Osteocyte (in vitro differentiated cells): ENCODE measurements at regions not wholly inside any gene's neighbourhood (a gene's known extent, or its start where the extent isn't known, plus 50 kb on each side); places are given as distances from the start of the nearest gene placed in this dataset.
"Not testable (repeated sequence)": the region's sequence is repeated elsewhere in the genome, so short reads cannot be mapped to it uniquely, and the experiment has no call there.

Experiments used
- DNase-seq: peaks from one replicate; pipeline ENCODE4 v3.0.0; 2021; ENCODE audit warnings: mixed read lengths; ENCODE audit not compliant: unreplicated experiment; ENCODE audit errors: extremely low spot score
- H3K27ac Mint-ChIP-seq: one replicate; pipeline ENCODE4 v1.8.0; 2021; ENCODE audit warnings: mild to moderate bottlenecking, mixed read lengths; ENCODE audit not compliant: unreplicated experiment
- H3K27me3 Mint-ChIP-seq: one replicate; pipeline ENCODE4 v1.8.0; 2021; ENCODE audit warnings: mixed read lengths; ENCODE audit not compliant: unreplicated experiment
- H3K36me3 Mint-ChIP-seq: one replicate; pipeline ENCODE4 v1.8.0; 2021; ENCODE audit warnings: mixed read lengths; ENCODE audit not compliant: unreplicated experiment
- H3K4me1 Mint-ChIP-seq: one replicate; pipeline ENCODE4 v1.8.0; 2021; ENCODE audit warnings: mixed read lengths; ENCODE audit not compliant: unreplicated experiment
- H3K4me3 Mint-ChIP-seq: one replicate; pipeline ENCODE4 v1.8.0; 2021; ENCODE audit warnings: mild to moderate bottlenecking, moderate library complexity, mixed read lengths; ENCODE audit not compliant: unreplicated experiment
- H3K9me3 Mint-ChIP-seq: one replicate; pipeline ENCODE4 v1.8.0; 2021; ENCODE audit warnings: mixed read lengths; ENCODE audit not compliant: unreplicated experiment
- CTCF ChIP-seq: fragments of 200-600 bp; sonication (generic); IDR thresholded peaks from 2 replicates; pipeline ENCODE4 v1.5.0; 2021; ENCODE audit warnings: antibody characterized with exemption, mild to moderate bottlenecking, moderate library complexity

DNA sequence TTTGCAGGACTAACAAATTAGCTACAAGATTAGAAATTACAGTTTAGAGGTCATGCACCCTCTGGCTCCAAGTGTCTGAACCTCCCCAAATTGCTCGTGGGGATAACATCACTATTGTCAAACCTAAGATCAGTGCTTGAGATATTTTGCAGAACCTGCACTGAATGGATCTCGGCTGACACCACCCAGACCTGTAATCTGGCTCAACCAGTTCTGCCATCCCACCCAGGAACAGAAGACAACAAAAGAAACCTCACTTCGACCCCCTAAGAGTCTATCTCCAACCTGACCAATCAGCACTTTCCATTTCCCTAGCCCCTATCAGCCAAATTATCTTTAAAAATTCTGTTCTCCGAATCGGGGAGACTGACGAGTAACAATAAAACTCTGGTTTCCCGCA, 318.7 kb downstream of the NAP1L3 start:
- Mint-ChIP-seq H3K4me3 (no peak overlapping the region), H3K27ac (no peak overlapping the region), H3K36me3 (no peaks in the 10 kb centered on the region), H3K9me3 (peaks cover 8% of the 10 kb centered on the region), H3K4me1 (no peaks in the 10 kb centered on the region), H3K27me3 (no peaks in the 10 kb centered on the region)
- TF ChIP-seq CTCF, result no peak
- no peak for DNase-seq

DNA sequence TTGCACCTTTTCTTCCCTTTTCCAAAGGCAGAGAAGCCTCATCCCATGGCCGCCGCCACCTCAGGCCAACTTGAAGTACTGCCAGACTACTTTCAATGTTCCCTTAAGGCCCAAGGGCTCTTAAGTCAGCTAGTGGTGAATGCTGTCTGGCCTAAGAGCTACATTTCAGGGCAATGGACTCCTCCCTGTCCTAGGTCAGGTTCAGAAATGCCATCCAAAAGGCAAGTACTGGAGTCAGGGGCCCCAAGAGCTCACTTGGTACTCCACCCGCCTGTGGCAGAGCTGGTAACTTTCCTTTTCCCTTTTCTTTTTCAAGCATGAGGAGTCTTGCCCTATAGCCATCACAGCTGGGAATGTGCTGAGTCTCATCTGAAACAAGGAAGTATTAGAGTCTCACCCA, 327.1 kb downstream of the NAP1L3 start:
- no peaks in the 10 kb centered on the region for H3K27me3 Mint-ChIP-seq

DNA sequence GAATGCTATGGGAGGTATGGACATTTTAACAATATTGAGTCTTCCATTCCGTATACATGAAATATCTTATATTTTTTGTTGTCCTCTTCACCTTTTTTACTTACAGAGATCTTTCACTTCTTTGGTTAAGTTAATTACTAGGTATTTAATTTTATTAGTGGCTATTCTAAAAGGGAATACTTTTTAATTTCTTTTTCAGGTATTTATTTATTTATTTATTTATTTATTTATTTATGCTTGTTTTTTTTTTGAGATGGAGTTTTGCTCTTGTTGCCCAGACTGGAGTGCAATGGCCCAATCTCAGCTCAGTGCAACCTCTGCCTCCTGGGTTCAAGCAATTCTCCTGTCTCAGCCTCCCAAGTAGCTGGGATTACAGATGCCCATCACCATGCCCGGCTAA, 329.1 kb downstream of the NAP1L3 start:
- H3K9me3 Mint-ChIP-seq, result peaks cover 14% of the 10 kb centered on the region
- H3K36me3 Mint-ChIP-seq, H3K27ac Mint-ChIP-seq, H3K27me3 Mint-ChIP-seq, H3K4me3 Mint-ChIP-seq, H3K4me1 Mint-ChIP-seq, DNase-seq: not testable (repeated sequence)

More for the DNA sequence above, 327.1 kb downstream of the NAP1L3 start:
- no peak for DNase-seq
- Mint-ChIP-seq H3K4me3 (no peak overlapping the region), H3K36me3 (no peaks in the 10 kb centered on the region), H3K27ac (no peak overlapping the region), H3K9me3 (peaks cover 14% of the 10 kb centered on the region), H3K4me1 (no peaks in the 10 kb centered on the region)
- TF ChIP-seq CTCF, result no peak

- peaks cover 12% of the 10 kb centered on the region for H3K9me3 Mint-ChIP-seq
- no peaks in the 10 kb centered on the region for H3K36me3 Mint-ChIP-seq
- no peak overlapping the region for H3K4me3 Mint-ChIP-seq
- H3K27ac Mint-ChIP-seq, result no peak overlapping the region
- no peaks in the 10 kb centered on the region for H3K27me3 Mint-ChIP-seq
- no peak for TF ChIP-seq CTCF
- no peaks in the 10 kb centered on the region for H3K4me1 Mint-ChIP-seq
- DNase-seq, result no peak
Observed at GRCh38 chrX:93332329-93332728, 341.0 kb downstream of the NAP1L3 start.

DNA sequence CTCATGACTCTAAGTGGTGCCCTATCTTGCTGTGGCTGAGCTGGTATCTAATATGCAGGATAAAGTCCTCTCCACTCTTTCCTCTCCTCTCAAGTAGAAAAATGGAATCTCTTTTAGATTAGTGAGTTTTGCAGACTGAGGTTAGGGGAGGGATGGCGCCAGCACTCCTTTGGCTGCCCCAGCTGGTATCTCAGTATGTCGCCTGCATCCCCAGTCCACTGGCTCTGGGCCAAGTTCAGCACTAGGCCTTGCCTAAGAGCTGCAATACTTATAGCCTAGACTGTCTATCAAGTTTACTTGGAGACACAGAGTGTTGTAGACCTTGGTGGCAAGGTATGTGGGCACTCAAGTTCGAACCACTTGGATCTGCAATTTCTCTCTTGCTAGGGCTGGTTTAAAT, 351.3 kb downstream of the NAP1L3 start:
- H3K27me3 Mint-ChIP-seq, result no peaks in the 10 kb centered on the region
- no peak for DNase-seq
- H3K9me3 Mint-ChIP-seq, result peaks cover 37% of the 10 kb centered on the region
- H3K36me3 Mint-ChIP-seq, result no peaks in the 10 kb centered on the region
- H3K4me1 Mint-ChIP-seq, result no peaks in the 10 kb centered on the region
- H3K27ac Mint-ChIP-seq, result no peak overlapping the region
- no peak for TF ChIP-seq CTCF
- no peak overlapping the region for H3K4me3 Mint-ChIP-seq

DNA sequence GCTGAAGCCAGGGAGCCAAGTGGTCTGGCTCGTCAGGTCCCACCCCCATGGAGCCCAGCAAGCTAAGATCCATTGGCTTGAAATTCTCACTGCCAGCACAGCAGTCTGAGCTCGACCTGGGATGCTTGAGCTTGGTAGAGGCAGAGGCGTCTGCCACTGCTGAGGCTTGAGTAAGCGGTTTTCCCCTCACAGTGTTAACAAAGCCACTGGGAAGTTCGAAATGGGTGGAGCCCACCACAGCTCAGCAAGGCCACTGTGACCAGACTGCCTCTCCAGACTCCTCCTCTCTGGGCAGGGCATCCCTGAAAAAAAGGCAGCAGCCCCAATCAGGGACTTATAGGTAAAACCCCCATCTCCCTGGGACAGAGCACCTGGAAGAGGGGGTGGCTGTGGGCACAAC, 353.8 kb downstream of the NAP1L3 start:
- H3K27me3 Mint-ChIP-seq, result no peaks in the 10 kb centered on the region
- no peak for DNase-seq
- H3K4me3 Mint-ChIP-seq, result no peak overlapping the region
- no peak overlapping the region for H3K27ac Mint-ChIP-seq
- H3K36me3 Mint-ChIP-seq, result no peaks in the 10 kb centered on the region
- no peaks in the 10 kb centered on the region for H3K4me1 Mint-ChIP-seq
- peaks cover 44% of the 10 kb centered on the region for H3K9me3 Mint-ChIP-seq
- TF ChIP-seq CTCF, result no peak
